Uterus (tissue), 3 donors: ENCODE measurements at regions not wholly inside any gene's neighbourhood (a gene's known extent, or its start where the extent isn't known, plus 50 kb on each side); places are given as distances from the start of the nearest gene placed in this dataset.
A peak's percentile ranks its signal among the peaks of the same experiment; 100 is the strongest.

Experiments used
- DNase-seq, 2 donors: peaks; one replicate each; pipeline ENCODE4 v3.0.0-alpha.2; 2019 to 2020
- H3K27ac ChIP-seq, 2 donors: fragments of 200-600 bp; sonication (generic); 1 replicate in 1 of 2; 2 replicates in 1 of 2; pipeline ENCODE4 v1.5.1; 2016 to 2018
- H3K27me3 ChIP-seq, 2 donors: fragments of 200-600 bp; sonication (generic); one replicate each; pipeline ENCODE4 v1.5.1; 2018 to 2019; ENCODE audit warnings: control low read depth in 1 of 2
- H3K36me3 ChIP-seq, 2 donors: fragments of 200-600 bp; sonication (generic); one replicate each; pipeline ENCODE4 v1.5.1; 2019; ENCODE audit warnings: control low read depth in 1 of 2
- H3K4me1 ChIP-seq, 2 donors: fragments of 200-600 bp; sonication (generic); one replicate each; pipeline ENCODE4 v1.5.1; 2018 to 2019; ENCODE audit warnings: control low read depth in 1 of 2
- H3K4me3 ChIP-seq, 2 donors: fragments of 200-600 bp; sonication (generic); 1 replicate in 1 of 2; 2 replicates in 1 of 2; pipeline ENCODE4 v1.5.1; 2018 to 2019; ENCODE audit warnings: mild to moderate bottlenecking in 1 of 2
- H3K9me3 ChIP-seq, 2 donors: fragments of 200-600 bp; sonication (generic); one replicate each; pipeline ENCODE4 v1.5.1; 2019; ENCODE audit warnings: control low read depth in 1 of 2
- CTCF ChIP-seq, 4 experiments: fragments of 200-600 bp in 2 of 4; fragments of 450-650 bp in 2 of 4; sonication (generic) in 2 of 4; IDR thresholded peaks; one replicate each; pipeline ENCODE4 v1.5.1; 2016 to 2019; ENCODE audit warnings: antibody characterized with exemption in 4 of 4, mild to moderate bottlenecking in 2 of 4, moderate library complexity in 1 of 4
- POLR2A ChIP-seq, 2 donors: fragments of 450-650 bp; IDR thresholded peaks; one replicate each; pipeline ENCODE4 v1.6.1; 2016; ENCODE audit warnings: antibody characterized with exemption in 2 of 2, mild to moderate bottlenecking in 1 of 2, moderate library complexity in 1 of 2
- intact Hi-C: fragments of 100-400 bp; cut with DNase I; formaldehyde crosslinking; loops from one replicate; pipeline ENCODE4 v1.15.1; 2023; ENCODE audit warnings: low total_unique reads
- donor health status: DM: yes; HTN: yes; CAD: no.

GRCh38 chr10:21317902-21318301 is 207.6 kb downstream of the SKIDA1 start:
- H3K27me3 ChIP-seq: no peaks in the 10 kb centered on the region
- no peak for TF ChIP-seq CTCF (IDR thresholded peaks at IDR 0.05)
- TF ChIP-seq POLR2A (IDR thresholded peaks at IDR 0.05): no peak
- intact Hi-C loops: loop anchor here (10.0 kb wide), 1 partner anchor 47 kb away; no protein-coding TSS in a partner anchor
- no peaks in the 10 kb centered on the region for H3K9me3 ChIP-seq
- no peaks in the 10 kb centered on the region for H3K36me3 ChIP-seq
- no peak for DNase-seq
- H3K4me3 ChIP-seq: no peak overlapping the region
- H3K27ac ChIP-seq: peak overlapping the region in 1 of 2 donors; percentile 22
- H3K4me1 ChIP-seq: peaks cover 6 to 9% of the 10 kb centered on the region in 2 donors

- TF ChIP-seq CTCF (IDR thresholded peaks at IDR 0.05) (no peak), POLR2A (IDR thresholded peaks at IDR 0.05) (no peak)
- Histone ChIP-seq H3K27me3 (no peaks in the 10 kb centered on the region), H3K36me3 (no peaks in the 10 kb centered on the region), H3K4me3 (no peak overlapping the region), H3K4me1 (peaks cover 6 to 9% of the 10 kb centered on the region in 2 donors), H3K9me3 (no peaks in the 10 kb centered on the region), H3K27ac (peak overlapping the region; percentile 36 to 50)
- DNase-seq: peak; percentile 72 to 73
- intact Hi-C loops: loop anchor here (10.0 kb wide), 1 partner anchor 49 kb away; no protein-coding TSS in a partner anchor
These were observed 209.7 kb downstream of the SKIDA1 start for GRCh38 chr10:21315645-21316220.

GRCh38 chr10:21314906-21315644 is 210.4 kb downstream of the SKIDA1 start:
- no peaks in the 10 kb centered on the region for H3K9me3 ChIP-seq
- DNase-seq: peak in 1 of 2 donors; percentile 19
- TF ChIP-seq POLR2A (IDR thresholded peaks at IDR 0.05) (no peak), CTCF (IDR thresholded peaks at IDR 0.05) (no peak)
- intact Hi-C loops: loop anchor here (10.0 kb wide), 1 partner anchor 50 kb away; no protein-coding TSS in a partner anchor
- H3K4me1 ChIP-seq: peaks cover 6 to 9% of the 10 kb centered on the region in 2 donors
- no peaks in the 10 kb centered on the region for H3K36me3 ChIP-seq
- H3K27ac ChIP-seq: peak overlapping the region; percentile 36 to 50
- no peak overlapping the region for H3K4me3 ChIP-seq
- H3K27me3 ChIP-seq: no peaks in the 10 kb centered on the region

- Histone ChIP-seq H3K36me3 (no peaks in the 10 kb centered on the region), H3K4me1 (peaks cover 6 to 9% of the 10 kb centered on the region in 2 donors), H3K27me3 (no peaks in the 10 kb centered on the region), H3K9me3 (no peaks in the 10 kb centered on the region), H3K4me3 (no peak overlapping the region), H3K27ac (peak overlapping the region; percentile 36 to 50)
- intact Hi-C loops: loop anchor here (10.0 kb wide), 1 partner anchor 51 kb away; no protein-coding TSS in a partner anchor
- no peak for DNase-seq
- no peak for TF ChIP-seq POLR2A (IDR thresholded peaks at IDR 0.05)
- TF ChIP-seq CTCF (IDR thresholded peaks at IDR 0.05): no peak
These were observed 211.3 kb downstream of the SKIDA1 start for GRCh38 chr10:21314111-21314626.

GRCh38 chr10:21313691-21314090 is 211.8 kb downstream of the SKIDA1 start:
- no peaks in the 10 kb centered on the region for H3K9me3 ChIP-seq
- H3K27ac ChIP-seq: peak overlapping the region; percentile 36 to 50
- H3K4me3 ChIP-seq: no peak overlapping the region
- intact Hi-C loops: loop anchor here (10.0 kb wide), 1 partner anchor 51 kb away; no protein-coding TSS in a partner anchor
- no peak for TF ChIP-seq CTCF (IDR thresholded peaks at IDR 0.05)
- no peak for TF ChIP-seq POLR2A (IDR thresholded peaks at IDR 0.05)
- no peak for DNase-seq
- H3K4me1 ChIP-seq: peaks cover 6 to 9% of the 10 kb centered on the region in 2 donors
- no peaks in the 10 kb centered on the region for H3K36me3 ChIP-seq
- no peaks in the 10 kb centered on the region for H3K27me3 ChIP-seq
